ENCODE measurements at regions not wholly inside any gene's neighbourhood (a gene's known extent, or its start where the extent isn't known, plus 50 kb on each side); places are given as distances from the start of the nearest gene placed in this dataset.

DNA sequence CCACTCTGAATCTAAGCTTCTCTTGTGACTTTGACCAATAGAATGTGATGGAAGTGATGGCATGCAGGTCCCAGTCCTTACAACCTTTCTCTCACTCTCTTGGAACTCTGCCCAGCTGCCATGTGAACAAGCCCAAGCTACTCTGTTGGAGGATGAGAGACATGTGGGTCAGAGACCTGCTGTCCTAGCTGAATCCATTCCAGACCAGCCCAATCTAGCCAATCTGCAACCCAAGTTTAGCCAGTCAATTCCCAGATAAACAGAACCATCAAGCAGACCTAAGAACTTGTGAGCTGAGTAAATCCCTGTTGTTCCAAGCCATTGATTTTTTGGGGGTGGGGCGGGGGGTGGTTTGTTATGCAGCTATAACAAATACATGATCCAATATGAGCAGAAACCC is 69.2 kb upstream of the GRK3 start:
- no peak overlapping the region for H3K27ac ChIP-seq (ENCODE audit: extremely low read length, insufficient read depth, low read length)
- no peak overlapping the region for H3K4me2 ChIP-seq (ENCODE audit: low read depth, low read length)
- ATAC-seq (no peak), DNase-seq (ENCODE audit: low spot score) (no peak), FAIRE-seq (no peak)
- H3K4me3 ChIP-seq (replicated peaks in 1 of 3; ENCODE audit: insufficient read depth in 1 of 3, low read depth in 2 of 3, low read length in 3 of 3) = no peak overlapping the region
- no peak overlapping the region for H3K9ac ChIP-seq (ENCODE audit: insufficient read depth, low read depth, low read length)
- ChIA-PET POLR2A (no interaction called here), CTCF (ENCODE audit: low intra/inter-chr PET ratio, low total read pairs) (no interaction called here)
- in situ Hi-C loops (cut with HindIII; ENCODE audit: extremely low pct_ligation_motif_present, low pct_unique_long_range_greater_than_20kb) (no loop called here), intact Hi-C loops (cut with micrococcal nuclease; ENCODE audit: unreplicated experiment) (no loop called here)
- no peak for TF ChIP-seq PTBP1 (IDR thresholded peaks at IDR 0.05; ENCODE audit: low read depth, low read length, poor library complexity, severe bottlenecking)
- H4K20me1 ChIP-seq (ENCODE audit: insufficient read depth, low read length) = 0 out of 2 replicates have a peak, but pooled peaks cover 4% of the 10 kb centered on the region
- no TSS peak for BruUV-seq (replicated peaks)
- no peaks in the 10 kb centered on the region for H3K9me3 ChIP-seq (ENCODE audit: low read length)
- 100% methylated on average over 1 of the region's 1 CpG for WGBS (ENCODE audit: low lambda C conversion rate)
- H3K27me3 ChIP-seq (ENCODE audit: control insufficient read depth in 1 of 2, insufficient read depth in 2 of 2, low read length in 2 of 2) = no peaks in the 10 kb centered on the region; a peak in 1 of 5 replicates
- no peaks in the 10 kb centered on the region for H3K79me2 ChIP-seq (ENCODE audit: insufficient read depth, low read length)
- H2AFZ ChIP-seq (ENCODE audit: low read length) = no peak overlapping the region
- no peaks in the 10 kb centered on the region for H3K4me1 ChIP-seq (ENCODE audit: insufficient read depth, low read length)
- no peaks in the 10 kb centered on the region for H3K36me3 ChIP-seq (replicated peaks in 1 of 2; ENCODE audit: control insufficient read depth in 1 of 2, insufficient read depth in 2 of 2, low read length in 2 of 2)

DNA sequence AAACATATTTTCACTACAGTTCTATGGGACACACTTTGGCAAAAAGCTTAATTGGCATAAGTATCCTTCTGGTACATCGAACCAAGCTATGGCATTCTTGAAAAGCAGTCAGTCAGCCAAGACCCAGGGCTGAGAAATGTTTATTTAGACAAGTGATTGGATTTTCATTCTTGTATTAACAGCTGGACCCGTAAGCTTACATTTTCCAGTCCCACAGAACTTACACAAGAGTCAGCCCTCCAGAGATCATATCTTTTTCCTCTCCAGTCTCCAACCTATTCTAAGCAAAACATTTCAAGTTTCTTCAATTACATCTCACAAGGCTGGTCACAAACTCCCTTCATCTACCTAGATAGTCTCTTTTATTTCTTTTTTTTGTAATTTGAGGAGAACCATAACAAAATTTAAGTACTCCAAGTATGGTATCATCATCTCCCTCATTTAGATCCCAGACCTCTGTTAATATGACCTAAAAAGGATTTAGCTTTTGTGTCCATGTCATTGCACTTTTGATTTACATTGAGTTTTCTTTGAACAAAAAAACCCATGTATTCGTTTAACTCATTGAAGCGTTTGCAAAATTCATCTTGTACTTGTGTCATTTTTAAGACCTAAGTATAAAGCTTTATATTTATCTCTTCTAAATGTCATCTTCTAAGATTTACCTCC is 67.9 kb upstream of the GRK3 start:
- Histone ChIP-seq H3K36me3 (replicated peaks in 1 of 2; ENCODE audit: control insufficient read depth in 1 of 2, insufficient read depth in 2 of 2, low read length in 2 of 2) (no peaks in the 10 kb centered on the region; a peak in 2 of 5 replicates), H3K27me3 (ENCODE audit: control insufficient read depth in 1 of 2, insufficient read depth in 2 of 2, low read length in 2 of 2) (no peaks in the 10 kb centered on the region; a peak in 1 of 5 replicates), H4K20me1 (ENCODE audit: insufficient read depth, low read length) (0 out of 2 replicates have a peak, but pooled peaks cover 4% of the 10 kb centered on the region), H3K4me2 (ENCODE audit: low read depth, low read length) (no peak overlapping the region), H3K27ac (ENCODE audit: extremely low read length, insufficient read depth, low read length) (no peak overlapping the region), H3K79me2 (ENCODE audit: insufficient read depth, low read length) (no peaks in the 10 kb centered on the region), H3K9ac (ENCODE audit: insufficient read depth, low read depth, low read length) (no peak overlapping the region), H3K9me3 (ENCODE audit: low read length) (no peaks in the 10 kb centered on the region), H3K4me3 (replicated peaks in 1 of 3; ENCODE audit: insufficient read depth in 1 of 3, low read depth in 2 of 3, low read length in 3 of 3) (no peak overlapping the region), H2AFZ (ENCODE audit: low read length) (no peak overlapping the region), H3K4me1 (ENCODE audit: insufficient read depth, low read length) (no peaks in the 10 kb centered on the region)
- intact Hi-C loops (cut with micrococcal nuclease; ENCODE audit: unreplicated experiment) = no loop called here
- no TSS peak for BruUV-seq (replicated peaks)
- ATAC-seq = no peak
- no peak for FAIRE-seq
- 95% methylated on average over 4 of the region's 4 CpGs for WGBS (ENCODE audit: low lambda C conversion rate)
- in situ Hi-C loops (cut with HindIII; ENCODE audit: extremely low pct_ligation_motif_present, low pct_unique_long_range_greater_than_20kb) = no loop called here
- no peak for DNase-seq (ENCODE audit: low spot score)
- POLR2A ChIA-PET = no interaction called here
- CTCF ChIA-PET (ENCODE audit: low intra/inter-chr PET ratio, low total read pairs) = no interaction called here
- TF ChIP-seq NFATC3 (CRISPR knock-in tag; IDR thresholded peaks at IDR 0.05) = no peak
- TF ChIP-seq NFE2 (CRISPR knock-in tag; IDR thresholded peaks at IDR 0.05) = no peak
- TF ChIP-seq ZNF724P (CRISPR knock-in tag; IDR thresholded peaks at IDR 0.05; ENCODE audit: borderline replicate concordance) = no peak
- no peak for TF ChIP-seq ZNF432 (CRISPR knock-in tag; IDR thresholded peaks at IDR 0.05; ENCODE audit: borderline replicate concordance)
- no peak for TF ChIP-seq BRD4 (CRISPR knock-in tag; IDR thresholded peaks at IDR 0.05)
- no peak for TF ChIP-seq ZNF136 (CRISPR knock-in tag; IDR thresholded peaks at IDR 0.05; ENCODE audit: low read depth)
- TF ChIP-seq, protein P1, sequence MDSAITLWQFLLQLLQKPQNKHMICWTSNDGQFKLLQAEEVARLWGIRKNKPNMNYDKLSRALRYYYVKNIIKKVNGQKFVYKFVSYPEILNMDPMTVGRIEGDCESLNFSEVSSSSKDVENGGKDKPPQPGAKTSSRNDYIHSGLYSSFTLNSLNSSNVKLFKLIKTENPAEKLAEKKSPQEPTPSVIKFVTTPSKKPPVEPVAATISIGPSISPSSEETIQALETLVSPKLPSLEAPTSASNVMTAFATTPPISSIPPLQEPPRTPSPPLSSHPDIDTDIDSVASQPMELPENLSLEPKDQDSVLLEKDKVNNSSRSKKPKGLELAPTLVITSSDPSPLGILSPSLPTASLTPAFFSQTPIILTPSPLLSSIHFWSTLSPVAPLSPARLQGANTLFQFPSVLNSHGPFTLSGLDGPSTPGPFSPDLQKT (CRISPR knock-in tag; IDR thresholded peaks at IDR 0.05; ENCODE audit: borderline replicate concordance) = no peak
- TF ChIP-seq HOXD1 (CRISPR knock-in tag; IDR thresholded peaks at IDR 0.05) = no peak
- TF ChIP-seq, protein P2, sequence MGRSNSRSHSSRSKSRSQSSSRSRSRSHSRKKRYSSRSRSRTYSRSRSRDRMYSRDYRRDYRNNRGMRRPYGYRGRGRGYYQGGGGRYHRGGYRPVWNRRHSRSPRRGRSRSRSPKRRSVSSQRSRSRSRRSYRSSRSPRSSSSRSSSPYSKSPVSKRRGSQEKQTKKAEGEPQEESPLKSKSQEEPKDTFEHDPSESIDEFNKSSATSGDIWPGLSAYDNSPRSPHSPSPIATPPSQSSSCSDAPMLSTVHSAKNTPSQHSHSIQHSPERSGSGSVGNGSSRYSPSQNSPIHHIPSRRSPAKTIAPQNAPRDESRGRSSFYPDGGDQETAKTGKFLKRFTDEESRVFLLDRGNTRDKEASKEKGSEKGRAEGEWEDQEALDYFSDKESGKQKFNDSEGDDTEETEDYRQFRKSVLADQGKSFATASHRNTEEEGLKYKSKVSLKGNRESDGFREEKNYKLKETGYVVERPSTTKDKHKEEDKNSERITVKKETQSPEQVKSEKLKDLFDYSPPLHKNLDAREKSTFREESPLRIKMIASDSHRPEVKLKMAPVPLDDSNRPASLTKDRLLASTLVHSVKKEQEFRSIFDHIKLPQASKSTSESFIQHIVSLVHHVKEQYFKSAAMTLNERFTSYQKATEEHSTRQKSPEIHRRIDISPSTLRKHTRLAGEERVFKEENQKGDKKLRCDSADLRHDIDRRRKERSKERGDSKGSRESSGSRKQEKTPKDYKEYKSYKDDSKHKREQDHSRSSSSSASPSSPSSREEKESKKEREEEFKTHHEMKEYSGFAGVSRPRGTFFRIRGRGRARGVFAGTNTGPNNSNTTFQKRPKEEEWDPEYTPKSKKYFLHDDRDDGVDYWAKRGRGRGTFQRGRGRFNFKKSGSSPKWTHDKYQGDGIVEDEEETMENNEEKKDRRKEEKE (IDR thresholded peaks at IDR 0.05) = no peak
- TF ChIP-seq, protein P3, sequence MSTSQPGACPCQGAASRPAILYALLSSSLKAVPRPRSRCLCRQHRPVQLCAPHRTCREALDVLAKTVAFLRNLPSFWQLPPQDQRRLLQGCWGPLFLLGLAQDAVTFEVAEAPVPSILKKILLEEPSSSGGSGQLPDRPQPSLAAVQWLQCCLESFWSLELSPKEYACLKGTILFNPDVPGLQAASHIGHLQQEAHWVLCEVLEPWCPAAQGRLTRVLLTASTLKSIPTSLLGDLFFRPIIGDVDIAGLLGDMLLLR (CRISPR knock-in tag; IDR thresholded peaks at IDR 0.05) = no peak
- no peak for TF ChIP-seq ZNF224 (CRISPR knock-in tag; IDR thresholded peaks at IDR 0.05)
- no peak for TF ChIP-seq ZNF337 (CRISPR knock-in tag; IDR thresholded peaks at IDR 0.05; ENCODE audit: borderline replicate concordance, low read depth)

Measured in HepG2 (cell line).